ENCODE measurements at regions not wholly inside any gene's neighbourhood (a gene's known extent, or its start where the extent isn't known, plus 50 kb on each side); places are given as distances from the start of the nearest gene placed in this dataset.

- no peak for TF ChIP-seq CTCF (IDR thresholded peaks at IDR 0.05; ENCODE audit: control extremely low read depth, extremely low read depth, low read depth, missing control alignments)
- POLR2A ChIA-PET: no interaction called here
- CTCF ChIA-PET: interaction anchor here (1.6 kb wide), 1 partner anchor 9 kb away, joined by 4 read pairs; no protein-coding TSS in a partner anchor
- no peak for DNase-seq (ENCODE audit: extremely low spot score)
These were observed 201.8 kb upstream of the KCNH8 start for GRCh38 chr3:18946524-18946923.

GRCh38 chr3:18937574-18937973 lies 210.7 kb upstream of the KCNH8 start:
- no peak for TF ChIP-seq CTCF (IDR thresholded peaks at IDR 0.05; ENCODE audit: control extremely low read depth, extremely low read depth, low read depth, missing control alignments)
- CTCF ChIA-PET: no interaction called here
- POLR2A ChIA-PET: no interaction called here

GRCh38 chr3:18919158-18919557 lies 229.2 kb upstream of the KCNH8 start:
- CTCF ChIA-PET: no interaction called here
- no peak for DNase-seq (ENCODE audit: extremely low spot score)
- POLR2A ChIA-PET: no interaction called here
- no peak for TF ChIP-seq CTCF (IDR thresholded peaks at IDR 0.05; ENCODE audit: control extremely low read depth, extremely low read depth, low read depth, missing control alignments)

More at GRCh38 chr3:18937574-18937973, 210.7 kb upstream of the KCNH8 start:
- peak; percentile 12 for DNase-seq (ENCODE audit: extremely low spot score)

- CTCF ChIA-PET: no interaction called here
- TF ChIP-seq CTCF (IDR thresholded peaks at IDR 0.05; ENCODE audit: control extremely low read depth, extremely low read depth, low read depth, missing control alignments): no peak
- POLR2A ChIA-PET: no interaction called here
- DNase-seq (ENCODE audit: extremely low spot score): no peak
These were observed 230.4 kb upstream of the KCNH8 start for GRCh38 chr3:18917923-18918322.

- DNase-seq (ENCODE audit: extremely low spot score): no peak
- POLR2A ChIA-PET: no interaction called here
- CTCF ChIA-PET: interaction anchor here (1.7 to 2.2 kb wide), 2 partner anchors 9 to 13 kb away, joined by 4 to 5 read pairs; no protein-coding TSS in a partner anchor
- no peak for TF ChIP-seq CTCF (IDR thresholded peaks at IDR 0.05; ENCODE audit: control extremely low read depth, extremely low read depth, low read depth, missing control alignments)
These were observed 246.1 kb upstream of the KCNH8 start for GRCh38 chr3:18902081-18902793.

- ChIA-PET POLR2A (no interaction called here), CTCF (interaction anchor here (2.2 kb wide), 1 partner anchor 12 kb away, joined by 5 read pairs; no protein-coding TSS in a partner anchor)
- DNase-seq (ENCODE audit: extremely low spot score): no peak
- no peak for TF ChIP-seq CTCF (IDR thresholded peaks at IDR 0.05; ENCODE audit: control extremely low read depth, extremely low read depth, low read depth, missing control alignments)
These were observed 246.7 kb upstream of the KCNH8 start for GRCh38 chr3:18901571-18901970.

Data from GM10248 (cell line).